BJ (cell line): ENCODE measurements at regions not wholly inside any gene's neighbourhood (a gene's known extent, or its start where the extent isn't known, plus 50 kb on each side); places are given as distances from the start of the nearest gene placed in this dataset.

Experiments
- CTCF ChIA-PET: fragments of 350-600 bp; formaldehyde crosslinking; extraction: SDS; loops from one replicate; lab custom pipeline; 2021; ENCODE audit warnings: antibody characterized with exemption, inconsistent platforms; lab: Yijun Ruan, JAX
- POLR2A ChIA-PET: fragments of 300-600 bp; sonication (Branson Sonifier 250); formaldehyde crosslinking; extraction: SDS; loops from one replicate; lab custom pipeline; 2021; ENCODE audit warnings: antibody characterized with exemption; lab: Charles Lee
- DNase-seq: peaks from one replicate; pipeline ENCODE4 v3.0.0-alpha.2; 2011; ENCODE audit warnings: low read depth
- H3K27me3 ChIP-seq: 2 replicates; pipeline ENCODE4 v1.6.0; 2011; ENCODE audit warnings: low read length; ENCODE audit not compliant: control insufficient read depth, insufficient read depth
- H3K36me3 ChIP-seq: 2 replicates; pipeline ENCODE4 v1.5.1; 2011; ENCODE audit warnings: low read length; ENCODE audit not compliant: control insufficient read depth, insufficient read depth
- H3K4me3 ChIP-seq: 2 replicates; pipeline ENCODE4 v1.5.1; 2011; ENCODE audit warnings: low read depth, mild to moderate bottlenecking, control low read depth, low read length
- CTCF ChIP-seq: IDR thresholded peaks from 2 replicates; pipeline ENCODE4 v1.5.1; 2011; ENCODE audit warnings: low read depth, mild to moderate bottlenecking, control low read depth, inconsistent platforms, low read length, moderate library complexity; ENCODE audit not compliant: insufficient read depth

DNA sequence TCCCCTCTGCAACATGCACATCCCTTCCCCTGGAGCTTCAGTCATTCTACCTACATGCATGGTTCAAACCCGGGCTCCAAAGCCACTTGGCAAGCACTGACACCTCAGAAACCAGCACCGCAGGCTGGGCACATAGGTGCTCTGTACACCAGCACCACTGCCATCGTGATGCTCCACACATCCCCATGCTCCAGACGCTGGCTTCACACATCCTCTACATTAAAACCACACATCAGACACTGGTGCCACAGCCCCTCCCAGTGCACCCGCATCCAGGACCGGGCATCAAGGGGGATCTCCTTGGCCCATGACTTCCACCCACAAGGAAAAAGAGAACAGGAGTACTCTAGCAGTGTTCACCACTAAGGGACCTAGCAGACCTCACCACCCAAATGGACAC is 787.7 kb downstream of the CDH18 start:
- CTCF ChIA-PET: no interaction called here
- H3K27me3 ChIP-seq: no peaks in the 10 kb centered on the region
- POLR2A ChIA-PET: no interaction called here
- no peak overlapping the region for H3K4me3 ChIP-seq
- H3K36me3 ChIP-seq: no peaks in the 10 kb centered on the region
- no peak for TF ChIP-seq CTCF
- no peak for DNase-seq

GRCh38 chr5:19208397-19208796 is 779.6 kb downstream of the CDH18 start:
- ChIA-PET CTCF (no interaction called here), POLR2A (no interaction called here)
- no peak overlapping the region for H3K4me3 ChIP-seq
- no peak for TF ChIP-seq CTCF
- DNase-seq: no peak
- H3K27me3 ChIP-seq: no peaks in the 10 kb centered on the region
- H3K36me3 ChIP-seq: no peaks in the 10 kb centered on the region

GRCh38 chr5:19210886-19211285 is 777.1 kb downstream of the CDH18 start:
- H3K27me3 ChIP-seq: no peaks in the 10 kb centered on the region
- TF ChIP-seq CTCF: no peak
- no peaks in the 10 kb centered on the region for H3K36me3 ChIP-seq
- ChIA-PET POLR2A (no interaction called here), CTCF (no interaction called here)
- H3K4me3 ChIP-seq: no peak overlapping the region
- DNase-seq: no peak

DNA sequence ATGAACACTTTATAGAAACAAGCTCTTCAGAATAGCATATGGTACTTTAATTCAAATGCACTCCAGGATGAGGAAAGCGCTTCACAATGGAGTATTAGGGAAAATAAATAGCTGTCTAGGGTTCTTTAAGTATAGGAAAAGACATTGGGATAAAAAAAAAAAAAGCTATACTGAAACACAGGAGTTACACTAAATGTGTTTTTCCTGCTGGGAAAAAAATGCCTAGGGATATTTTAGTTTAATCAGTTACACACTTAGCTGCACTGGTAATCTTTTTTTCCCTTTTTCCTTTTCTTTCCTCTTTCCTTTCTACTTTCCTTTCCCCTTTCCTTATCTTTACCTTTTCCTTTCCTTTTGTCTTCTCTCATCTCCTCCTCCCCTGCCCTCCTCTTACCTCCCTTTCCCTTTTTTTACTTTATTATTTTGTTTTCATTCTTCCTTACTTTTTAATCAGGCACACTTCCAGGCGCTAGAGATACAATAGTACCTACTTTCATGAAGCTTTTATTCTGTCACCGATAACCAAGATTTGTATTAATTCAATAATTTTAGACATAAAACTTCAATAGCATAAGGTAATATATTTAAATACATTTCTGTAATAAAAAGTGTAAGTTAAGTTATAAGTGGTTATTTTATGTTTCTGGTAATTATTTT is 758.7 kb downstream of the CDH18 start:
- POLR2A ChIA-PET: no interaction called here
- no peak for DNase-seq
- H3K27me3 ChIP-seq: no peaks in the 10 kb centered on the region
- H3K36me3 ChIP-seq: no peaks in the 10 kb centered on the region
- no peak overlapping the region for H3K4me3 ChIP-seq
- CTCF ChIA-PET: no interaction called here
- TF ChIP-seq CTCF: no peak

DNA sequence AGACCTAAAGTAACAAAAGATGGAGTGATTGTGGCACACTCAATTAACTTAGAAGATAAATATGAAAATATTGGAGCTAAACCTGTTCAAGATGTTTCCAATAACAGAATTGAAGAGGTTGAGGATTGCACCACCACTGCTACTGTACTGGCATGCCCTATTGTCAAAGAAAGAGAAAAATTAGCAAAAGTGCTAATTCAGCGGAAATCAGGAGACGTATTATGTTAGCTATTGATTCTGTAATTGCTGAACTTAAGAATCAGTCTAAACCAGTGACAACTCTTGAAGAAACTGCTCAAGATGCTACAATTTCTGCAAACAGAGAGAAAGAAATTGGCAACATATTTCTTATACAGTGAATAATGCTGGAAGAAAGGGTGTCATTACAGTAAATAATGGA is 754.4 kb downstream of the CDH18 start:
- no peaks in the 10 kb centered on the region for H3K27me3 ChIP-seq
- DNase-seq: no peak
- TF ChIP-seq CTCF: no peak
- ChIA-PET CTCF (no interaction called here), POLR2A (no interaction called here)
- H3K36me3 ChIP-seq: no peaks in the 10 kb centered on the region
- H3K4me3 ChIP-seq: no peak overlapping the region
